GM19239 (cell line): ENCODE measurements at regions not wholly inside any gene's neighbourhood (a gene's known extent, or its start where the extent isn't known, plus 50 kb on each side); places are given as distances from the start of the nearest gene placed in this dataset.

Source experiments
- DNase-seq: peaks from one replicate; pipeline ENCODE4 v3.0.0; 2011; ENCODE audit warnings: low spot score; ENCODE audit not compliant: insufficient read length
- FAIRE-seq: peaks from 2 replicates; lab custom pipeline; 2011; peaks lifted over from hg19 to GRCh38; lab: Jason Lieb, UNC

DNA sequence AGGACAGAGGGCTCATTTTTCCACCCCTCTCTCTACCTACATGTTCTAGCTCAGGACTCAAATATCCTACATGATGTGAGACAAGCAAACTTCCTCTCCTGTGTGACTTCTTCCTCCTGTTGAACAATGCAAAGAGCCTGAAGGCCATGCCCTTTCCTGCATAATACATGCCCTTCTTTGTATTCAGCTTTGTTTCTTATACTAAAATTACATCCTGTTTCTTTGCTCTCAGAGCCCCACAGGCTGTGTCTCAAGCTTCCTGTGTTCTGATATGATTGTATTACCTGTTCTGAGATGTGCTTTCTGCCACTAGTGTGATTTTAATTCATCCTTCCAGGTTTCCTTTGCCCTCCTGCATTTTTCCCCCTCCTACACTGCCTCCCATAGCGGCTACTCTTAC, 166.4 kb upstream of the AFF2 start:
- no peak for DNase-seq
- no peak for FAIRE-seq

DNA sequence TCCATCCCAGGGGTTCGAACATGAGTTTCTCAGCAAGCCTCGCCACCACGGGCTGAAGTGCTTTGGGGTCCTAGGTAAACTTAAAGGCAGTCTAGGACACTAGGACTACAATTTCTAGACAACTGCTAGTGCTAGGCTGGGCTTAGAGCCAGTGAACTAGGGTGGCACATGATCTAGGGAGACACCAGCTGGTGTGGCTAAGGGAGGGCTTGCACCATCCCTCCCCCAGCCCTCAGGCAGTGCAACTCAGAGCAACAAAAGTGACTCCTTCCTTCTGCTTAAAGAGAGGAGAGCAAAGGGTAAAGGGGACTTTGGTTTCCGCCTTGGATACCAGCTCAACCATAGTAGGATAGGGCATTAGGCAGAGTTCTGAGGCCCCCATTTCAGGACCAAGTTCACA, 162.5 kb upstream of the AFF2 start:
- FAIRE-seq (no peak), DNase-seq (no peak)

DNA sequence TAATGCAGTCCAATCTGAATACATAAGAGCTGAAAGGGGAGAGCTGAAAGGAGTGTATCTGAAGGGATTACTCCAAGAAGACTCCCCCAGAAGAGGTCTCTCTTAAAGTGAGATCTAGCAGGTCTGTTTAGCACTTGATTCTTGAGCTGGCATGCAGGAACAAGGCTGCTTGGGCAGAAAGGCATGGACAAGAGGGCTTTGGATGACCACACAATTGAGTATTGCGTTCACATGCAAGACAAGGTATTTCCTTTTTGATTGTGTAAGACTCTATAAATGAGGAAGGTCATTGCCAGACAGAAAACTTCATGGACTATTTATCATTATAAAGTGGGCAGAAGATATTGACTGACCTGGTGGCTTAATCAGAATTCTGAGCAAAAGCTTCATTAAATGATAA, 145.5 kb upstream of the AFF2 start:
- no peak for DNase-seq
- no peak for FAIRE-seq

DNA sequence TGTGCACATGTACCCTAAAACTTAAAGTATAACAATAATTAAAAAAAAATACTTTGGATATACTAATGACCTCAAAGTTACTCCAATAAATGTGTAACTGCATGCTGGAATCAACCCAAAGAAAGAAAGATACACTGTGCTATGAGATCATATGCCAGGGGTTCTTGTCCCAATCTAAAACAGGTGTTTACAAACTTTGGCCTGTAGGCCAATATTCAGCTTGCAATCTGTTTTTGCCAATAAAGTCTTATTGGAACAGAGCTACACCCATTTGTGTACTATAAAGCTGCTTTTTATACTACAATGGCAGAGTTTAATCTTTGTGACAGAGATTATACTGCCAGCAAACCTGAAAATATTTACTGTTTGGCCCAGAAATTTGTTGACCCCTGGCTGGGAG, 138.8 kb upstream of the AFF2 start:
- DNase-seq (no peak), FAIRE-seq (no peak)

DNA sequence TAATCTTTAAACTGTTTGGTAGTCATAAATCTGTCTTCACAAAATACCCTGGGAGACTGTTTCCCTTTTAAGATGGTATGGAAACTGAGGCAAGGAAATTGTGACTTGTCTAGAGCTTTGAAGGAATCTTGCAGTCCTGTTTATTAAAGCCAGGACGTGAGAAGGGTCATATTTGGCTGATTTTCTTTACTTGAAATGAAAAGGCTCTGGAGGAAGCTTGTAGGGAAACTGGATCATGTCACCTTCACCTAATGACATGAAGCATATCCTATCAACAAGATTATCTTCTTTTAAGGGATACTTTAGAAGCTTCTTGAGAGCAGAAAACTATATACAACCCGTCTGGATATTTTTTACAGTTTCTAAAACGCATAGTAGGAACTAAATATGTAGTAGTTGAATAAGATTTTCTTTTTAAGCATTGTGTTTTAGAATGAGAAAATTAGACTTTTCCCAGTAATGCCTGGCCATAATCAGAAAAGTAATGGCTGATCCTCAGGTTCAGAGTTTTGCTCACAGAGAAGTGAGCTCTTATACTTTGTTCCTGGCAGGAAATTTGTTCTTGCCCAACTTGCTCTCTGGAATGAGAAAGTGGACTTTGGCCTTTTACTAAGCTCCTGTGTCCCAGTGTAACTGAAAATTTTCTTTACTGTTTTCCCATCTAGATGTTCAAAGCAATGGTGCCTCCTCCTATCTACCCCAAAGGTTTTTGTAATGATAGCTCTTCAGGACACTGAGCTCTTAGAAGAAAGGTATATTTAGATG, 136.8 kb upstream of the AFF2 start:
- no peak for FAIRE-seq
- no peak for DNase-seq

DNA sequence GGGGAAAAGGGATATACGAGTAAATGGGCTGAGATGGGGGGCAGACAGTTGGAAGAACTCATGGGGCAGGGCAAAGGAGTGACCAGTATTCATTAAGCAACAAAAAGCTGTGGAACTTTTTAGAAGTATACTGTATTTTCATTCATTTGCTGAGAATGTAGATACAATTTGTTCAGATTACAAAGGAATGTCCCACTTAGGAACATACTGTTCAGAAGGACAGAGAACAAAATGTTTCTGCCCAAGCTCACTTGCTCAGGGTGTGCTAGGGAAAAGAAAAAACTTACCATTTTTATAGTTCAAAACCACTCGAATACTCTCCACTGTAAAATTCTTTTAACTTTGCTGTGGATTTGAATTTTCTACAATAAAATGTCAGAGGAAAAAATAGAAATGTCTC, 135.2 kb upstream of the AFF2 start:
- FAIRE-seq (no peak), DNase-seq (no peak)

DNA sequence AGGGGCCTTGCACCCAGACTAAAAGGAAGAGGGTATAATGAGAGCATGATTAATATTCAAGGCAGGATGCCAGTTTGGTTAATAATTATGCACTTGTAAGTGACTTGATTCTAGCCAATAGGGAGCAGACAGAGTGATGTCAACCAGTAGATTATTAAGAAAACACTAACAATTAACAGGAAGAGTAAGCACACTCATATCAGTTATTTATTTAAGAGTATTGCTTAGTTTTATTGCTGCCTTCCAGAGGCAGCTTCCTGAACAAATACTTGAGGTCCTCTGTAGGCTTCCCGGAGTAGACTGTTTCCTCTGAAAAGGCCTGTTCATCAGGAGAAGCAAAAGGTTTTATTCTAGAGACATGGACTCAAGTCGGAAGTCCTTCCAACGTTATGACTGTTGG, 129.1 kb upstream of the AFF2 start:
- no peak for DNase-seq
- no peak for FAIRE-seq

DNA sequence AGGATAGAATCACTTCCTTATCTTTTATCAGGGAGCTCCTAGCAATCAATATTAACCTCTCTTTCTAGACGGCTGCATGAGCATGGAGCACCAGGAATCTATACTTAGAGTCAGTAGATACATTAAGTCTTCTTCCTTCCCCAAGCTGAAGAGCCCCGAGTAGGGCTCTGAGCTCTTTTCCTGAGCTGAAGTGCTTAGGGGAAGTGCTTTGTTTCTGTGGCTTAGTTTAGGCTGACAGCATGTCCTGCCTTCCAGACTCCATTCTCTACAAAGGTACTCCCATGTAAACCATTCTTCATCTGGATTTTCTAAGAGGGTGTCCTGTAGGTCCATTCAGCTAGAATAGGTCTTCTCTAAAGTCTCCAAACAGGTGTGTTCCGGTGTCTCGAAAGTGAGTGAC, 127.5 kb upstream of the AFF2 start:
- FAIRE-seq (no peak), DNase-seq (no peak)

DNA sequence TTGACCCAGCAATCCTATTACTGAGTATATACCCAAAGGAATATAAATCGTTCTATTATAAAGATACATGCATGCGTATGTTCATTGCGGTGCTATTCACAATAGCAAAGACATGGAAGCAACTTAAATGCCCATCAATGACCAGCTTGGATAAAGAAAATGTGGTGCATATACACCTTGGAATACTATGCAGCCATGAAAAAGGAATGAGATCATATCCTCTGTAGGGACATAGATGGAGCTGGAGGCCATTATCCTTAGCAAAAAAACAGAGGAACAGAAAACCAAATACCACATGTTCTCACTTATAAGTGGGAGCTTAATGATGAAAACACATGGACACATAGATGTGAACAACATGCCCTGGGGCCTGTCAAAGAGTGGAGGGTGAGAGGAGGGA, 124.1 kb upstream of the AFF2 start:
- DNase-seq (no peak), FAIRE-seq (no peak)

DNA sequence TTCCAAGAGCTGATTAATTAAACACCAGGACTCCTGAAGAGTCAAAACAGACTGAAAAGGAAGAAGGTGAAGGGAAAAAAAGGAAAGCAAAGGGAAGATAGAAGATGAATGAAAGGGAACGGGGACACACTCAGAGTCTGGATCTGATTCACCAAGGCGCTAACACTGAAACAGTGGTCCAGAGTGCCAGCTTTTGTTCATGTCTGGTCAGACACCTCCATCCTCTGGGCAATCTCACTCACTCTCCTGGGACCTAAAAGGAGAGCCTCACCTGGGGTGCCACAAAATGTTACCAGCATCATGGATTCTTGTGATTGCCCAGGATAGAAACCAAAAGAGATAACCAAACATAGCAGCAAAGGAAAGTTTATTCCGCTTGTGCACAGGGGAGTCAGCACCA, 120.3 kb upstream of the AFF2 start:
- FAIRE-seq (no peak), DNase-seq (no peak)

DNA sequence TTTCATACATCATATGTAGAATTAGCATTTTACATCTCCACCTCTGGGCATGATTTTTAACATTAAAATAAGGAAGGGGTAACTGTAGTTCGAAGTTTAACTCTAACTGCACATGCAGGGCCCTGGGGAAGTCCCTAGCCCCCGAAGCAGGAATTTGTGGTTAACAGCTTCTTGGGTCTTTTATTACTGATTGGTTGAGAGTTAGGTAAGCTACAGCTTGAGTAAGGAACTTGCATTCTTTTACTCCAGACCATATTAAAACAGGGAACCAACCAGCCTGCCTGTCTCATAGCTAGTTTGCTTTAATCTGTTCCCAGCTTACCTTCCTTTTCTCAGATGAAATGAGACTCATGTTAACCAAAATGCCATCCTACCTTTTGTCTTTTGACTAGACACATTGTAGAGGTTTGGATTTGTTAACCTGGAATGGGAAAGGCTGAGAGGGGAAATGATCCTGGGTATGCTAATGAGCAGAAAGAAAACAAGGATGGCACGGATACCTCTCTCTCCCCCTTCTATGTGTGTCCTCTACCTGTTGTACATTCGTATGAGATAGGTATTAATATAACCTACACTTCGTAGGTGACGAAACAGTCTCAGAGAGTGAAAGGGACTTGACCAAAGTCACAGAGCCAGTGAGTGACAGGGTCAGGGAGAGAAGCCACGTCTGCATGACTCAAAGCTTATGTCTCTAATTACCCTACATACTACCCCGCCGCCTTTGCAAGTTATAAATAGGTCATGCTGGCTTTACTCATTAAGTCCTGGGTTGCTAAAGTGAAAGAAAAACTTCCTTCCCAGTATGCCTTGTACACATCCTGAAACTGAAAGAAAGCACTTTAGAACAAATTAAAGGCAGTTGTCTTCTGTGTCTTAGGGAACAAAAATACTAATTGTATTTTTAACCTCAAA, 119.5 kb upstream of the AFF2 start:
- peak; percentile 3 for DNase-seq
- FAIRE-seq: peak; percentile 100

DNA sequence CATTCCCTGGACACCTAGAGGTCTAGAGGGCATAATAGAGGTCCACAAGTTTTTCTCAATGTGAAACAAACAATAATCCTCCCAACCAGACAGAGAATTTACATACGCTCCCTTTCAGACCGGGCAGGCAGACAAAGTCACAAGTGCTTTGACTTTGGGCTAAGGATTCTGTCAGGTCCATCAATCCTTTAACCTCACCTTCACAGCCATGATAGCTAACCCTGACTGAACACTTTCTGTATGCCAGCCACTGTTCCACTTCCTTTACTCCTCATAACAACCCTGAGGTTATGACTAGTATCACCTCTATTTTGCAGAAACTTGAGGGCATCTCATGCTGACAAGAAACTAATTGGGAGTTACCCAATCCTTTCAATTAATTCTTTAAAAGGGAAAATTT, 118.8 kb upstream of the AFF2 start:
- DNase-seq (no peak), FAIRE-seq (no peak)

DNA sequence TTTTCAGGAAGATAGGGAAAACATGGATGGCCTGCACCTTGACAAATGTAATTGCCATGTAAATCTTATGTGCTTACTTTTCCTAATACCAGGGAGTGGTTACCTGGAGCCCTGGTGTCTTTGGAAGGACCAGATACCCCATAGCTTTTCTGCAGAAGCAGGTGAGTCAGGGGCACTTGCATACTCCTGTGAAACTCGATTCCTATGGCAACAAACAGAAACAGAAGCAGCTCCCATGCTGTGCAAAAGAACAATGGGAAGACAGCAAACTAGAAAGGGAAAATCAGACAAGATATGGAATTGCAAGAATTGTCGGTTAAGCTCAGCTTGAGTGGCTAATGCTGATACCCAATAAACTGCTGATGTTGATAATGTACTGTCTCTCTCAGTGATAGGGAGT, 117.4 kb upstream of the AFF2 start:
- DNase-seq (no peak), FAIRE-seq (no peak)

DNA sequence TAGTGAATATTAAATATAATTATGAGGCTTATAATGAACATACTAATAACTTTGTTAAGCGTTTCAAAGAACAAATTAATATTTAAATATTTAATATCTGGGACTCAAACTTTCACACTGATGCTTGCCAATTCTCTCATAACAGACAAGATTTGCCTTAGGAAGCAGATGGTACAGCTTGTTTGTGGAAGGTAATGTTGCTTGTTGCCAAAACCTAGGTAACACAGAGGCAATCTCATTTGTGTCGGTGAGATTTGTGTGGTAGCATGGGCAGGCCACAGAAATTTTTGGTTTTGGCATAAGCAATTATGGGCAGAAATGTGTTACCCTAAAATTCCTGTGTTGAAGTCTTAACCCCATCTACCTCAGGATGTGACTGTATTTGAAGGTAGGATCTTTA, 114.9 kb upstream of the AFF2 start:
- DNase-seq: no peak
- no peak for FAIRE-seq

DNA sequence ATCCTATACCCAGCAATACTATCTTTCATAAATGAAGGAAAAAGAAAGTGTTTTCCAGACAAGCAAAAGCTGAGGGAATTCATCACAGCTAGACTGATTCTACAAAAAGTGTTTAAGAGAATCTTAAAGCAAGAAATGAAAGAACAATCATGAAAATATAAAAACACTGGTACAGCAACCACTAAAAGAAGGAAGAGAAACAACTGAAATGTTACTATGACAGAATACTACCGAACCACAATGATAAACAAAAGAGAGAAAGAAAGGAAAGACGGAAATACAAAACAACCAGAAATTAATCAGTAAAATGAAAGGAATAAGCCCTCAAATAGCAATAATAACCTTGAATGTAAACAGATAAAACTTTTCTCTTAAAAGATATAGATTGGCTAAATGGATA, 110.8 kb upstream of the AFF2 start:
- FAIRE-seq: no peak
- DNase-seq: no peak

DNA sequence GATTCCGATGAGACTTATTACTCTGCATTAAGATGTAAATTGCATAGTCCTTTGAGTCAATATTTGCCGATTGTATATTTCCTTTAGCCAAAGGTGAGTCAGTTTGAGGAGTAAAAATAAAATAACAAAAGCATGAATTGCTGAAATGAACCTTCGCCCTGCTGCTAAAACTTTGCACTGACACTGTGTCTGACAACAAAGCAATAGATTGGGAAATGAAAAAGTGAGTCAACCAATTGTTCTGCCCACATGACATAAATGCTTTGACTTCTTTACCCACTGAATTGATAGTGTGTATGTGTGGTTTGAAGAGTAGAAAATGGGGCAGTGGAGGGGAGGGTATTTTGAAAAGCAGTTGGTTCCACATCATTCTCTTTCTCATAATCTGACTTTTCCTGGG, 88.4 kb upstream of the AFF2 start:
- FAIRE-seq (no peak), DNase-seq (no peak)

DNA sequence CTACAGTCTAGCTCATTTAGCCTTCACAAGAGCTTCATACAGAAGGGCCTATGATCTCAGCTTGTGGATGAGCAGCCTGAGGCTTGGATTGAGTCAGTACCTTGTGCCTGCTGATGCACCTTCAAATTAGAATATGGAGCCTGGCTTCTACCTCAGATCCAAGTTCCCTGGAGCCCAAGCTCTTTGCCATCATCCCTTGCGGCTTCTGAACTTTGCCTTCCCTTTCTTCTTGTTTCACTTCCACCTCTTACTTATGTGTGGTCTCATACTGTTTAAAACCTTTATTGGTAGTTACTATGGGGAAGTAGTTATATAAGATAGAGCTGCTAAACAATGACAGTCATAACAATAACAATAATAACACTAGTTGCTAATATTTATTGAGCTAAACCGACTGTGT, 84.3 kb upstream of the AFF2 start:
- DNase-seq (no peak), FAIRE-seq (peak; percentile 75)

DNA sequence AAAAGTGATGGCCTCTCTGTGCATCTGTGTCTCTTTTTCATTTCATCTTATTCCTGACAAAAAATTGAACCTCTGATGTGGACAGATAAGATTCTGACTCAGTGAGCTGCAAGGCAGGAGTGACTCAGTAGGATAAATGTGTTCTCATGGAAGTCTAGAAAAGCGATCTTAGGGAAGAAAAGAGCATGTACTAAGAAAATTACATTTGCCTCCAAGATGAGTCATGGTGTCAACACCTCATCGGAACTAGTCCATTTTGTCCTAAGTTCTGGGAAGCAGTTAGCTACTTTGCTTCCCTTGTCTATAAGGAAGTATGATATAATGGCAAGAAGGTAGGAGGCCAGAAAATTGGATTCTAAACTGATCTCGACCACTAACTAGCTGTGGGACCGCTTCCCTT, 83.5 kb upstream of the AFF2 start:
- FAIRE-seq (no peak), DNase-seq (no peak)

DNA sequence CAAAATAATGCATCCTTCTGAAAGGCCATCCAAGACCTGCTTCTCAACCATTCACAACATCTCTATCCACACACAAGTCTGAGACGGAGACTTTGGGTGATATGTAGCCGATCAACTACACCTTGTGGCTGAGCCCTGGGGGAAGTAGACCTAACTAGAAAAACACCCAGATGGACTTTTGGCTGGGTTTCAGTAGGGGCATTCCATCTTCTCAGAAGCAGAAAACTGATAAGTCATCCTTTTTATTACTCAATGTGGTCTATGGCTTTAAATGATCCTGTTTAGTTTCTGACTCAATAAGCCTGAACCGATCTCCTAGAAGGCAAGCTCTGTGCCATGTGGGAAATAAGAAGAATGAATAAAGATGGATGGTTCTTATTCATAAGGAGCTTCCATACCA, 82.5 kb upstream of the AFF2 start:
- FAIRE-seq (peak; percentile 21), DNase-seq (no peak)

DNA sequence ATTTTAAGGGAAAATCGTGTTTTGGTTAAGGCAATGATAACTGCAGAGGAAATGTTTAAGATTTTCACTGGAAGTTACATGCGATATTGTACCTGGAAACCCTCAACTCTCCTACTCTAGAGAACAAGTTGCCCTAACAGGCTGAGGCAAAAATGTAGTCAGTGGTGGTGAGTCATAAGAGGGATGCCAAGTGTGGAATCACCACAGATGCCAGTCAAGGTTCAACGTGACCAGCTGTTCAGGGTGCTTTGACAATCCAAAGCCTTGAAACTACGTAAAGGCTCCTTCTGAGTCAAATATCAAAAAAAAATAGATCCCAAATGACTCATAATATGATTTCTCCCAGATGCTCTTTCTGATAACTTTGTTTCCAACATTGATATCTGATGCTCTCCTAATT, 77.9 kb upstream of the AFF2 start:
- DNase-seq: no peak

DNA sequence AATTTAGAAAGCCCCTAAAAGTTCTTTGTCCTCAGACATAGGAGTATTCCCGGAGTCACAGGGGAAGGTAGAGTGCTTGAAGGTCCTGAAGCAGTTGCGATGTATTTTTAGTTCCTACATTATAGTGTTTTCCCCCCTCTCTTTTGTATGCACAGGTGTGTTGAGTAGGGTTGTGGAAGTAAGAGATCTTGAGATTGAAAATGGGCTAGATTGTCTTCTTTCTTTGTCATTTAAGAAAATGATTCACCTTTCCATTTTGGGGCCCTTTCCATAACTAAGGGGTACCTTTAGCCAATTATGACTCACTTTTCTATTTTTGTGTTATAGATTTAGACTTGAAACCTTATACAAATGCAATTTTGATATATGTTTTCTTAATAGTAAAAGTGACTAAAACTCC, 75.8 kb upstream of the AFF2 start:
- DNase-seq: no peak
- no peak for FAIRE-seq

More for the DNA sequence above, 77.9 kb upstream of the AFF2 start:
- FAIRE-seq: no peak

DNA sequence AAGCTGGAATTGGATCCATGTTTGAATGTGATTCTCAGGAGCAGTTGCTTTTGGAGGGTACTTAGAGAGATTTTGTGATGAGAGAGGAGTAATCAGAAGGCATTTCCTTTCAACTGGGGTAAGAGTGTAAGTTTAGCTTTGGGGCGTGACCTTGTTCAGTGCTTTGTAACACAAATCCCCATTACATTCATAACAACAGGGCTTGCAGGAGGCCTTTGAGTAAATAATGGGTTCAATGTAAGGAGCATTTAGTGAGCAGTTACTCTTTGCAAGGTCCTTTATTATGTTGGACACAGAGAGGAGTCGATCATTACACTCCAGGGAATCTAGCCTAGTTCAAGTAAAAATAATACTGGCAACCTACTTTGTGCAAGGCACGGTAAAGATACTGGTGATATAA, 74.0 kb upstream of the AFF2 start:
- DNase-seq: no peak
- FAIRE-seq: no peak
